ENCODE measurements at regions not wholly inside any gene's neighbourhood (a gene's known extent, or its start where the extent isn't known, plus 50 kb on each side); places are given as distances from the start of the nearest gene placed in this dataset.

DNA sequence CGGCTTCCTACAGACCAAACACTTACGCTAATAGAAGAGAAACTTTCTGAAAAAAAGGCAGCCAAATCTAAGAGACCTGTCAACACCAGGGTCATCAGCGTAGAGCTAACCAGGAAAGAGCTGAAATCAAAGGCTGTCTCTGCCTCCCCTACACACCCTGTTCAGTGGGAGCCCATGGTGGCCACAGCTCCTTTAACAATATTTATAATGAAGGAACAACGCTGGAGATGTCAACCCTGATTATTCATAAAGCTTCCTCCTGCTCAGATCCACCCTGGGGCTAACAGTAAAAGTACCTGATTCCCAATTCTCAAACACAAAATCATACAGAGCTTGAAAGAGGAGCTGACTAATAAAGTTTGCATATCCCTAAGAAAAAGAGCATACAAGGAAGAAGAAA lies 133.7 kb downstream of the ANXA2 start:
- no peak for TF ChIP-seq POLR2A (IDR thresholded peaks at IDR 0.05)
- TF ChIP-seq, protein P1, sequence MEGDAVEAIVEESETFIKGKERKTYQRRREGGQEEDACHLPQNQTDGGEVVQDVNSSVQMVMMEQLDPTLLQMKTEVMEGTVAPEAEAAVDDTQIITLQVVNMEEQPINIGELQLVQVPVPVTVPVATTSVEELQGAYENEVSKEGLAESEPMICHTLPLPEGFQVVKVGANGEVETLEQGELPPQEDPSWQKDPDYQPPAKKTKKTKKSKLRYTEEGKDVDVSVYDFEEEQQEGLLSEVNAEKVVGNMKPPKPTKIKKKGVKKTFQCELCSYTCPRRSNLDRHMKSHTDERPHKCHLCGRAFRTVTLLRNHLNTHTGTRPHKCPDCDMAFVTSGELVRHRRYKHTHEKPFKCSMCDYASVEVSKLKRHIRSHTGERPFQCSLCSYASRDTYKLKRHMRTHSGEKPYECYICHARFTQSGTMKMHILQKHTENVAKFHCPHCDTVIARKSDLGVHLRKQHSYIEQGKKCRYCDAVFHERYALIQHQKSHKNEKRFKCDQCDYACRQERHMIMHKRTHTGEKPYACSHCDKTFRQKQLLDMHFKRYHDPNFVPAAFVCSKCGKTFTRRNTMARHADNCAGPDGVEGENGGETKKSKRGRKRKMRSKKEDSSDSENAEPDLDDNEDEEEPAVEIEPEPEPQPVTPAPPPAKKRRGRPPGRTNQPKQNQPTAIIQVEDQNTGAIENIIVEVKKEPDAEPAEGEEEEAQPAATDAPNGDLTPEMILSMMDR (IDR thresholded peaks at IDR 0.05 in 4 of 5, conservative IDR thresholded peaks at IDR 0.05 in 1 of 5), result no peak
